ENCODE measurements at regions not wholly inside any gene's neighbourhood (a gene's known extent, or its start where the extent isn't known, plus 50 kb on each side); places are given as distances from the start of the nearest gene placed in this dataset.

GRCh38 chr2:217054791-217055190, 194.9 kb upstream of the TNP1 start:
- TF ChIP-seq CTCF (conservative IDR thresholded peaks at IDR 0.05; ENCODE audit: low read depth, low read length) (no peak), EZH2 (IDR thresholded peaks at IDR 0.05; ENCODE audit: borderline replicate concordance, low read depth, low read length, poor library complexity, severe bottlenecking) (no peak)
